Esophagus muscularis mucosa (tissue), 4 donors: ENCODE measurements at regions not wholly inside any gene's neighbourhood (a gene's known extent, or its start where the extent isn't known, plus 50 kb on each side); places are given as distances from the start of the nearest gene placed in this dataset.

Source experiments
- EP300 ChIP-seq: sonication (generic); formaldehyde crosslinking; IDR thresholded peaks from one replicate; pipeline ENCODE4 v1.6.1; 2017; ENCODE audit warnings: antibody characterized with exemption
- POLR2A ChIP-seq: fragments of 450-650 bp; IDR thresholded peaks from one replicate; pipeline ENCODE4 v1.6.1; 2017; ENCODE audit warnings: antibody characterized with exemption, moderate library complexity, mild to moderate bottlenecking, low read depth
- POLR2AphosphoS5 ChIP-seq, 2 donors: sonication (generic); formaldehyde crosslinking; IDR thresholded peaks; one replicate each; pipeline ENCODE4 v1.6.1; 2017; ENCODE audit warnings: antibody characterized with exemption in 2 of 2
- TF ChIP-seq, protein P1 (sequence below), 3 experiments: fragments of 200-600 bp in 2 of 3; fragments of 450-650 bp in 1 of 3; sonication (generic) in 2 of 3; IDR thresholded peaks; one replicate each; pipeline ENCODE4 v1.5.1; 2017 to 2019; ENCODE audit warnings: antibody characterized with exemption in 3 of 3, mild to moderate bottlenecking in 2 of 3, moderate library complexity in 1 of 3

DNA sequence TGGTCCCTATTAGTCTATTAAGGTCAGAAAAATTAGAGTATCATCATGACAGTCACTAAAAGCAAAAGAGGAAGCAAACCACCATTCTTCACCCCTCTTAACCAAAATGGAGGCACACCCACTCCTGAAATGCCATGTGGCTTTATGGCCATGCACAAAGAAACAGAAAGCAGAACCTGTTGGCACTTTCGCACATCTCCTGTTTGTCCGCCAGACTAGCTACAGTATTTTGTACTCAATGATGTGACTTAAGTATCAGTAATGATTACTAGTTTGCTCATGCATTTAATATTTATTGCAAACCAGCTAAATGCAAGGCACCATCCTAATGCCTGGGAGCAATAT lies 70.2 kb upstream of the GNAO1 start:
- TF ChIP-seq, protein P1, sequence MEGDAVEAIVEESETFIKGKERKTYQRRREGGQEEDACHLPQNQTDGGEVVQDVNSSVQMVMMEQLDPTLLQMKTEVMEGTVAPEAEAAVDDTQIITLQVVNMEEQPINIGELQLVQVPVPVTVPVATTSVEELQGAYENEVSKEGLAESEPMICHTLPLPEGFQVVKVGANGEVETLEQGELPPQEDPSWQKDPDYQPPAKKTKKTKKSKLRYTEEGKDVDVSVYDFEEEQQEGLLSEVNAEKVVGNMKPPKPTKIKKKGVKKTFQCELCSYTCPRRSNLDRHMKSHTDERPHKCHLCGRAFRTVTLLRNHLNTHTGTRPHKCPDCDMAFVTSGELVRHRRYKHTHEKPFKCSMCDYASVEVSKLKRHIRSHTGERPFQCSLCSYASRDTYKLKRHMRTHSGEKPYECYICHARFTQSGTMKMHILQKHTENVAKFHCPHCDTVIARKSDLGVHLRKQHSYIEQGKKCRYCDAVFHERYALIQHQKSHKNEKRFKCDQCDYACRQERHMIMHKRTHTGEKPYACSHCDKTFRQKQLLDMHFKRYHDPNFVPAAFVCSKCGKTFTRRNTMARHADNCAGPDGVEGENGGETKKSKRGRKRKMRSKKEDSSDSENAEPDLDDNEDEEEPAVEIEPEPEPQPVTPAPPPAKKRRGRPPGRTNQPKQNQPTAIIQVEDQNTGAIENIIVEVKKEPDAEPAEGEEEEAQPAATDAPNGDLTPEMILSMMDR (IDR thresholded peaks at IDR 0.05), result no peak
- no peak for TF ChIP-seq POLR2A
- TF ChIP-seq EP300, result no peak
- TF ChIP-seq POLR2AphosphoS5 (IDR thresholded peaks at IDR 0.05), result no peak
